ENCODE measurements at regions not wholly inside any gene's neighbourhood (a gene's known extent, or its start where the extent isn't known, plus 50 kb on each side); places are given as distances from the start of the nearest gene placed in this dataset.

GRCh38 chr11:127058524-127058923 is 58.0 kb upstream of the KIRREL3 start:
- no peak overlapping the region for H3K27ac ChIP-seq
- intact Hi-C loops (cut with DNase I; ENCODE audit: low total_unique reads), result no loop called here
- DNase-seq, result no peak
- H3K4me3 ChIP-seq, result no peak overlapping the region
- no peaks in the 10 kb centered on the region for H3K36me3 ChIP-seq
- H3K27me3 ChIP-seq, result no peaks in the 10 kb centered on the region
- TF ChIP-seq, protein P1, sequence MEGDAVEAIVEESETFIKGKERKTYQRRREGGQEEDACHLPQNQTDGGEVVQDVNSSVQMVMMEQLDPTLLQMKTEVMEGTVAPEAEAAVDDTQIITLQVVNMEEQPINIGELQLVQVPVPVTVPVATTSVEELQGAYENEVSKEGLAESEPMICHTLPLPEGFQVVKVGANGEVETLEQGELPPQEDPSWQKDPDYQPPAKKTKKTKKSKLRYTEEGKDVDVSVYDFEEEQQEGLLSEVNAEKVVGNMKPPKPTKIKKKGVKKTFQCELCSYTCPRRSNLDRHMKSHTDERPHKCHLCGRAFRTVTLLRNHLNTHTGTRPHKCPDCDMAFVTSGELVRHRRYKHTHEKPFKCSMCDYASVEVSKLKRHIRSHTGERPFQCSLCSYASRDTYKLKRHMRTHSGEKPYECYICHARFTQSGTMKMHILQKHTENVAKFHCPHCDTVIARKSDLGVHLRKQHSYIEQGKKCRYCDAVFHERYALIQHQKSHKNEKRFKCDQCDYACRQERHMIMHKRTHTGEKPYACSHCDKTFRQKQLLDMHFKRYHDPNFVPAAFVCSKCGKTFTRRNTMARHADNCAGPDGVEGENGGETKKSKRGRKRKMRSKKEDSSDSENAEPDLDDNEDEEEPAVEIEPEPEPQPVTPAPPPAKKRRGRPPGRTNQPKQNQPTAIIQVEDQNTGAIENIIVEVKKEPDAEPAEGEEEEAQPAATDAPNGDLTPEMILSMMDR (IDR thresholded peaks at IDR 0.05), result no peak
- TF ChIP-seq POLR2A (IDR thresholded peaks at IDR 0.05), result no peak
- H3K9me3 ChIP-seq, result no peaks in the 10 kb centered on the region
- no peaks in the 10 kb centered on the region for H3K4me1 ChIP-seq

DNA sequence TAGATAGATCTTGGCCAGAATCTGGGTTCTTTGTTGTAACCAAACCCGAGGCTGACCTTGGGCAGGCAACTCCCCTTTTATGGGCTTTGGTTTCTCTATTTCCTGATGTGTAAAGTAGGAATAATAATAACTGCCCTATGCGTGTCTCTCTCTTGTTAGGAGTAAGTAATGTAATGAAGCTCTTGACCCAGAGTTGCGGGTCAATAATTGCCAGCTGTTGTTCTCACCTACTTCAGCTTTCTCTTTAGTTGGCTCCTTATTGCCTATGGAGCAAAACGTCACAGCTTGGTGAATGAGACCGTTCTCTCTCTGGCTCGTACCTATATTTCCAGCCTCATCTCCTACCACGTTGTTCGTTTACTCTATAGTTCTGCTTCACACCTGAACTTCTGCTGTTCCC is 56.6 kb upstream of the KIRREL3 start:
- no peak overlapping the region for H3K27ac ChIP-seq
- intact Hi-C loops (cut with DNase I; ENCODE audit: low total_unique reads), result no loop called here
- TF ChIP-seq, protein P1 (IDR thresholded peaks at IDR 0.05), result no peak
- no peak overlapping the region for H3K4me3 ChIP-seq
- H3K4me1 ChIP-seq, result no peaks in the 10 kb centered on the region
- DNase-seq, result no peak
- no peaks in the 10 kb centered on the region for H3K36me3 ChIP-seq
- H3K27me3 ChIP-seq, result no peaks in the 10 kb centered on the region
- H3K9me3 ChIP-seq, result no peaks in the 10 kb centered on the region

DNA sequence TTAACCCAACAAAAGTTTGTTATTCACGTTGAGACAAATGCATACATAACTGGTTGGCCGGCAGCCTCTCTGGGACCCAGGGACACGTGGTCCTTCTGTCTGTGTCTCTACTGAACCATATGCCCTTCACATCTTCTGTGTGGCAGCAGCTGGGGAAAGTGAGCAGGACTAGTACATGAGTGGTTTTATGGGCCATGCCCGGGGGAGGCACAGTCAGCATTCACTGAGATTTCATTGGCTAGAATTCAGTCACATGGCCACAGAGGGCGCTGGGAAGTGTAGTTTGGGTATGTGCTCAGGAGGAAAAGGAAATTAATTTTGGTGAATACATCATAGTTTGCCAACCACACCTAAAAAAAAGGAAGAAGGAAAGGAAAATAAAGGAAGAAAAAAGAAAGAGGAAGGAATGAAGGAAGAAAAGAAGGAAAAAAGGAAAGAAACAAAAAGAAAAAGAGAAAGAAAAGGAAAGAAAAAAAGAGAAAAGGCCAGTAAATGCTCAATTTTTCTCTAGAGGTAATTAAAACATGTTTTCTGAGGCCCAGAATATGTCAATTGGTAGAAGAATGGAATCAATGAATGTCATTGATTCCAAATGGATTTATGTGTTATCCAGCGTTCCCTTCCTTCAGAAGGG is 55.9 kb upstream of the KIRREL3 start:
- no peak for TF ChIP-seq POLR2A (IDR thresholded peaks at IDR 0.05)
- TF ChIP-seq, protein P1 (IDR thresholded peaks at IDR 0.05), result no peak
- Histone ChIP-seq H3K27ac (no peak overlapping the region), H3K36me3 (no peaks in the 10 kb centered on the region), H3K4me3 (no peak overlapping the region), H3K27me3 (no peaks in the 10 kb centered on the region), H3K4me1 (no peaks in the 10 kb centered on the region), H3K9me3 (no peaks in the 10 kb centered on the region)
- no peak for DNase-seq
- intact Hi-C loops (cut with DNase I; ENCODE audit: low total_unique reads), result no loop called here

DNA sequence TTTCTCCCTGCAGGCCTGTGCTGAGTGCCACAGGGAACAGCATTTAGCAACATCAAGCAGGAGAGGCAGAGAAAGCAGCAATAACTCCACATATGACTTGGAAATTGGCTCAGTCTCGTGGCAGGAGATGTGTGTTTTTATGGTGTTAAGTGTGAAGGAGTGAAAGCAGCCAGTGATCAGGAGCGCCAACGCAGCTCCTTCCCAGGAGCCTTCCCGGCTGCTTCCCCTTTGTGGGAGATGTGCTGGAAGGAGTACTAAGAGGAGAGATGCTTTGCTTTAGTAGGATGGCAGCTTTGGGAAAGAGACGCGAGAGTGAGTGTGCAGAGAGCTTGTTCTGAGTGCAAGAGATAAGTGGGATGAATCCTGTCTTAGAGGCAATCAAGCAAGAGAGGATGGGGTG is 54.7 kb upstream of the KIRREL3 start:
- Histone ChIP-seq H3K4me1 (no peaks in the 10 kb centered on the region), H3K27ac (no peak overlapping the region), H3K27me3 (no peaks in the 10 kb centered on the region), H3K4me3 (no peak overlapping the region), H3K36me3 (no peaks in the 10 kb centered on the region), H3K9me3 (no peaks in the 10 kb centered on the region)
- TF ChIP-seq POLR2A (IDR thresholded peaks at IDR 0.05), result no peak
- TF ChIP-seq, protein P1 (IDR thresholded peaks at IDR 0.05), result no peak
- DNase-seq, result no peak
- intact Hi-C loops (cut with DNase I; ENCODE audit: low total_unique reads), result no loop called here

GRCh38 chr11:127054153-127054552 is 53.6 kb upstream of the KIRREL3 start:
- Histone ChIP-seq H3K36me3 (no peaks in the 10 kb centered on the region), H3K9me3 (no peaks in the 10 kb centered on the region), H3K27me3 (no peaks in the 10 kb centered on the region), H3K4me3 (no peak overlapping the region), H3K27ac (no peak overlapping the region), H3K4me1 (no peaks in the 10 kb centered on the region)
- no peak for DNase-seq
- no peak for TF ChIP-seq POLR2A (IDR thresholded peaks at IDR 0.05)
- TF ChIP-seq, protein P1 (IDR thresholded peaks at IDR 0.05), result no peak
- intact Hi-C loops (cut with DNase I; ENCODE audit: low total_unique reads), result no loop called here

Measured in uterus (tissue), 3 donors.